ENCODE measurements at regions not wholly inside any gene's neighbourhood (a gene's known extent, or its start where the extent isn't known, plus 50 kb on each side); places are given as distances from the start of the nearest gene placed in this dataset.

GRCh38 chr6:76490456-76490855 is 418.0 kb upstream of the IMPG1 start:
- TF ChIP-seq, protein P1, sequence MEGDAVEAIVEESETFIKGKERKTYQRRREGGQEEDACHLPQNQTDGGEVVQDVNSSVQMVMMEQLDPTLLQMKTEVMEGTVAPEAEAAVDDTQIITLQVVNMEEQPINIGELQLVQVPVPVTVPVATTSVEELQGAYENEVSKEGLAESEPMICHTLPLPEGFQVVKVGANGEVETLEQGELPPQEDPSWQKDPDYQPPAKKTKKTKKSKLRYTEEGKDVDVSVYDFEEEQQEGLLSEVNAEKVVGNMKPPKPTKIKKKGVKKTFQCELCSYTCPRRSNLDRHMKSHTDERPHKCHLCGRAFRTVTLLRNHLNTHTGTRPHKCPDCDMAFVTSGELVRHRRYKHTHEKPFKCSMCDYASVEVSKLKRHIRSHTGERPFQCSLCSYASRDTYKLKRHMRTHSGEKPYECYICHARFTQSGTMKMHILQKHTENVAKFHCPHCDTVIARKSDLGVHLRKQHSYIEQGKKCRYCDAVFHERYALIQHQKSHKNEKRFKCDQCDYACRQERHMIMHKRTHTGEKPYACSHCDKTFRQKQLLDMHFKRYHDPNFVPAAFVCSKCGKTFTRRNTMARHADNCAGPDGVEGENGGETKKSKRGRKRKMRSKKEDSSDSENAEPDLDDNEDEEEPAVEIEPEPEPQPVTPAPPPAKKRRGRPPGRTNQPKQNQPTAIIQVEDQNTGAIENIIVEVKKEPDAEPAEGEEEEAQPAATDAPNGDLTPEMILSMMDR (IDR thresholded peaks at IDR 0.05), result no peak
- TF ChIP-seq POLR2A (IDR thresholded peaks at IDR 0.05), result no peak

All from Peyer's patch (tissue), 4 donors.